Kidney epithelial cell (primary cell): ENCODE measurements at regions not wholly inside any gene's neighbourhood (a gene's known extent, or its start where the extent isn't known, plus 50 kb on each side); places are given as distances from the start of the nearest gene placed in this dataset.

ENCODE experiments used
- DNase-seq: peaks from one replicate; pipeline ENCODE4 v3.0.0-alpha.2; 2010; ENCODE audit warnings: low read depth
- H3K27me3 ChIP-seq: 2 replicates; pipeline ENCODE4 v1.6.0; 2011; ENCODE audit warnings: low read length; ENCODE audit not compliant: control insufficient read depth, insufficient read depth
- H3K36me3 ChIP-seq: 2 replicates; pipeline ENCODE4 v1.5.1; 2011; ENCODE audit warnings: low read length; ENCODE audit not compliant: control insufficient read depth, insufficient read depth
- H3K4me3 ChIP-seq: 2 replicates; pipeline ENCODE4 v1.5.1; 2011; ENCODE audit warnings: low read depth, mild to moderate bottlenecking, control low read depth, low read length
- TF ChIP-seq, protein P1 (sequence below): IDR thresholded peaks from 2 replicates; pipeline ENCODE4 v1.5.1; 2011; ENCODE audit warnings: mild to moderate bottlenecking, moderate library complexity, low read length, control low read depth, inconsistent platforms; ENCODE audit not compliant: insufficient read depth, poor library complexity, severe bottlenecking

DNA sequence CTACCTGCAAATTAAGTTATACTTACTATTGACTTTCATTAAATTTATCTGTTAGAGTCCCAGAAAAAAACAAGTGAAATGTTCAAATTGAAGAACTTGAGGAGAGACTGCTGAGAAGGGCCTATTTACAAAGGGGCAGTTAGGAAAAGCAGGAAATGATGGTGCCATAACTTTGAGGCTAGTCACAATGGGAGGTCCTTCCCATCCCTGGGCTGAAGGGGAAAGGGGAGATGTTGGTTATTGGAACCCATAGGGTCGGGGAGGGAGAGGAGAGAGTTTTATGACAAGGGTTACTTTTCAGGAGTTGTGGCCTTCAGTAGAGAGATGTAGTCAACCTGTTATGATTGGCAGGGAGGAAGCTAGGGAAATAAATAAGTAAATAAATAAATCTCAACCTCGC, 169.1 kb downstream of the DMRT2 start:
- TF ChIP-seq, protein P1, sequence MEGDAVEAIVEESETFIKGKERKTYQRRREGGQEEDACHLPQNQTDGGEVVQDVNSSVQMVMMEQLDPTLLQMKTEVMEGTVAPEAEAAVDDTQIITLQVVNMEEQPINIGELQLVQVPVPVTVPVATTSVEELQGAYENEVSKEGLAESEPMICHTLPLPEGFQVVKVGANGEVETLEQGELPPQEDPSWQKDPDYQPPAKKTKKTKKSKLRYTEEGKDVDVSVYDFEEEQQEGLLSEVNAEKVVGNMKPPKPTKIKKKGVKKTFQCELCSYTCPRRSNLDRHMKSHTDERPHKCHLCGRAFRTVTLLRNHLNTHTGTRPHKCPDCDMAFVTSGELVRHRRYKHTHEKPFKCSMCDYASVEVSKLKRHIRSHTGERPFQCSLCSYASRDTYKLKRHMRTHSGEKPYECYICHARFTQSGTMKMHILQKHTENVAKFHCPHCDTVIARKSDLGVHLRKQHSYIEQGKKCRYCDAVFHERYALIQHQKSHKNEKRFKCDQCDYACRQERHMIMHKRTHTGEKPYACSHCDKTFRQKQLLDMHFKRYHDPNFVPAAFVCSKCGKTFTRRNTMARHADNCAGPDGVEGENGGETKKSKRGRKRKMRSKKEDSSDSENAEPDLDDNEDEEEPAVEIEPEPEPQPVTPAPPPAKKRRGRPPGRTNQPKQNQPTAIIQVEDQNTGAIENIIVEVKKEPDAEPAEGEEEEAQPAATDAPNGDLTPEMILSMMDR: no peak
- DNase-seq: no peak
- Histone ChIP-seq H3K36me3 (no peaks in the 10 kb centered on the region), H3K27me3 (no peaks in the 10 kb centered on the region), H3K4me3 (no peak overlapping the region)

DNA sequence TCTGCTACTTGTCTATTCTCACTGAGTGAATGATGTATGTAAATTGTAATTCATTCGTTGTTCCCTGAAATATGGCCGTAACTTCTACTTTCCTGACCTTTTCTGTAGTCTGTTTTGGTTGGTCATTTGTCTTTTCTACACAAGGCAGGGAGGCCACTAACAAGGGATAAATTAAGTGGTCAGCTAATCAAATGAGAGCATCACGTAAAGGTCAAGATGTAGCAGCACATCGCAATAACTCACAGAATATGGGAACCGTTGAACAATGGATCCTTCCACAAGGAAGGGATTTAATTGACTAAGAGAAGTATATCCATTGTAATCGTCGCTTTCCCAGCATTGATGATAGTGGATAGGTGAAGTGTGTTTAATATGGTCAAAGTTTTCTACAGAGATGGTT, 171.1 kb downstream of the DMRT2 start:
- TF ChIP-seq, protein P1: no peak

DNA sequence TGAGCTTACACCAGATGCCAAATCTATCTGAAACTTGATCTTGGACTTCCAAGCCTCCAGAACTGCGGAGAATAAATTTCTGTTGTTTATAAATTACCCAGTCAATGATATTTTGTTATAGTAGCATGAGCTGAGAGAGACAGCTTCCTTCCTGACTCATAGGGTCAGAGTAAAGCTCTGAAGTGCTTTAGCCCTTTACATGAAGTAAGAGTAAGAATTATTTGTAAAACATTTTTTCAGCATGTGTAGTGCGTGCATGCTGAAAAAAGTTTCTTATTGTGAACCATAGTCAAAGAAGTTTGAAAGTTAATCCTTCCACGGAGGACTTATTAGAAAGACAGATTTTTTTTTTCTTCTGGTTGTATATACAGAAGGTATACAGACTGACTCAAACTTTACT, 172.4 kb downstream of the DMRT2 start:
- Histone ChIP-seq H3K27me3 (no peaks in the 10 kb centered on the region), H3K36me3 (no peaks in the 10 kb centered on the region), H3K4me3 (no peak overlapping the region)
- TF ChIP-seq, protein P1: no peak
- DNase-seq: no peak

More for the DNA sequence above, 171.1 kb downstream of the DMRT2 start:
- no peaks in the 10 kb centered on the region for H3K36me3 ChIP-seq
- no peak overlapping the region for H3K4me3 ChIP-seq
- no peak for DNase-seq
- no peaks in the 10 kb centered on the region for H3K27me3 ChIP-seq

DNA sequence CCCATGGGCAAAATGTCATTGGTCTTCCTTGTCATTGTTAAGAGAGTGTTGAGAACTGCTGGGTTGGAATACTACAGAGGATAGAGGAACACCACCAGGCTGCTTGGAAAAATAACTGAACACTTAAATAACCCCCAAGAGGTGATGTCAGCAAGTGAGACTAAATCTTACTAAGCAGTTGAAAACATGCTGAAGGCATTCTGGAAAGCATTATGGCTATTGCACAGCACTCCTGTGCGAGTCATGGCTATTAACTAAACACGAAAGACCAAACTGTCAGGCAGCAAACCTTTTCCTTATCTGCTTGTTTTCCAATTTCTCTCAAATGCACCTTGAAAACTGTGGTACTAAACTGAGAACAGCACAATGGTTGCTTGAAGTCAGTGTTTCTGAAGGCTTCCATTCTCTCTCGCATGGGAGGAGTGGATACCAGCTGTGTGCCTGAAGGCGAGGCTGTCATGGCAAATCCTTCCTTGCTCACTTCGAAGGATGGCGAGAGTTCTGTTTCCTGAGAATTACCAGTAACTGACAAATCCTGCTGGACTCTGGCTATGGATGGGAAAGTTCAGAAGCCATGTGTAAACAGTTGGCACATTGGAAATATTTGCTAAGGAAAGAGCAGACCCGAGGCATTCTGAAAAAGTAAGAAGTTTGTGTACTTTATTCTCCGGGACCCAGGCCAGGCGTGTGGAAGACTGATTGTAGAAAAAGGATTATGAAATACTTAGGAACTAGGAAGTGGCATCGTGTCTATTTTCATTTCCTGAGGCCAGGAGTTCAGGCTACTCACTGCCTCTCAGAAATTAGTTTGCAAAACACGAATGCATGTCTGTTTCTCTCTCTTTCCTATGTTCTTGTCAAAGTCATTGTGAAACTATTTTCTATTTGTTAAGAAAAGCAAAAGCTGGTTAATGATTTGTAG, 182.1 kb downstream of the DMRT2 start:
- no peak overlapping the region for H3K4me3 ChIP-seq
- TF ChIP-seq, protein P1: no peak
- DNase-seq: peak; percentile 69
- no peaks in the 10 kb centered on the region for H3K27me3 ChIP-seq
- no peaks in the 10 kb centered on the region for H3K36me3 ChIP-seq

DNA sequence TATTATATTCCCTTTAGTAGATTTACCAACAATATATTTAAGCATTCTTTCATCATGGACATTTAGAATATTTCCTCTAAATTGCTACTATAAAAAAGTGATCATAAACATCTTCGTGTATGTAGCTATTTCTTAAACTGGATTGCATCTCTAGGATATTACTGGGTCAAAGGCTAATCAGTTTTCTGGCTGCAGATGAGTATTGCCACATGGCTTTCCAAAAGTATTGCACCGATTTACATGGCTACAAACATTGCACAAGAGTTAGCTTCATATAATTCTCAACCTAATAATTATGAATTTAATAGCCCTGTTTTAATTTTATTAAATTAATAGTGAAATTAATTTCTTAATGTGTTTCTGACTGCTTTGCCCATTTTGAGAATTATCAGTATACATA, 183.4 kb downstream of the DMRT2 start:
- no peaks in the 10 kb centered on the region for H3K36me3 ChIP-seq
- no peaks in the 10 kb centered on the region for H3K27me3 ChIP-seq
- no peak for DNase-seq
- TF ChIP-seq, protein P1: no peak
- no peak overlapping the region for H3K4me3 ChIP-seq
